Right atrium auricular region (tissue), 2 donors: ENCODE measurements at regions not wholly inside any gene's neighbourhood (a gene's known extent, or its start where the extent isn't known, plus 50 kb on each side); places are given as distances from the start of the nearest gene placed in this dataset.

Source experiments
- DNase-seq: peaks from one replicate; pipeline ENCODE4 v3.0.0-alpha.2; 2019; ENCODE audit warnings: low spot score
- H3K27ac ChIP-seq, 2 donors: fragments of 200-600 bp; sonication (generic); 1 replicate in 1 of 2; 2 replicates in 1 of 2; pipeline ENCODE4 v1.5.1; 2016 to 2019
- H3K27me3 ChIP-seq, 2 donors: fragments of 200-600 bp; sonication (generic); one replicate each; pipeline versions ENCODE4 v1.5.1 to v1.6.0; 2017 to 2019
- H3K36me3 ChIP-seq: fragments of 200-600 bp; sonication (generic); one replicate; pipeline ENCODE4 v1.5.1; 2016
- H3K4me1 ChIP-seq, 2 donors: fragments of 200-600 bp; sonication (generic); one replicate each; pipeline versions ENCODE4 v1.5.1 to v1.6.0; 2017 to 2019
- H3K4me3 ChIP-seq, 2 donors: fragments of 200-600 bp; sonication (generic); 1 replicate in 1 of 2; 2 replicates in 1 of 2; pipeline ENCODE4 v1.5.1; 2017 to 2019; ENCODE audit warnings: mild to moderate bottlenecking in 1 of 2, moderate library complexity in 1 of 2
- H3K9me3 ChIP-seq, 2 donors: fragments of 200-600 bp; sonication (generic); one replicate each; pipeline ENCODE4 v1.5.1; 2019
- CTCF ChIP-seq, 2 donors: fragments of 200-600 bp; sonication (generic); IDR thresholded peaks; one replicate each; pipeline ENCODE4 v1.5.1; 2019; ENCODE audit warnings: antibody characterized with exemption in 2 of 2

GRCh38 chr3:144529566-144529965 is 557.9 kb downstream of the DIPK2A start:
- DNase-seq: no peak
- H3K27ac ChIP-seq: no peak overlapping the region
- TF ChIP-seq CTCF (IDR thresholded peaks at IDR 0.05): no peak
- H3K36me3 ChIP-seq: no peaks in the 10 kb centered on the region
- H3K4me1 ChIP-seq: no peaks in the 10 kb centered on the region
- H3K9me3 ChIP-seq: no peaks in the 10 kb centered on the region
- H3K27me3 ChIP-seq: no peaks in the 10 kb centered on the region
- H3K4me3 ChIP-seq: no peak overlapping the region

- H3K4me3 ChIP-seq: no peak overlapping the region
- H3K4me1 ChIP-seq: no peaks in the 10 kb centered on the region
- H3K9me3 ChIP-seq: peaks cover 0 to 8% of the 10 kb centered on the region in 2 donors
- H3K27me3 ChIP-seq: no peaks in the 10 kb centered on the region
- H3K36me3 ChIP-seq: no peaks in the 10 kb centered on the region
- no peak for DNase-seq
- no peak overlapping the region for H3K27ac ChIP-seq
- no peak for TF ChIP-seq CTCF (IDR thresholded peaks at IDR 0.05)
Measured at GRCh38 chr3:144544871-144545270, 573.2 kb downstream of the DIPK2A start.

GRCh38 chr3:144546539-144546938 is 574.9 kb downstream of the DIPK2A start:
- no peaks in the 10 kb centered on the region for H3K9me3 ChIP-seq
- no peak for TF ChIP-seq CTCF (IDR thresholded peaks at IDR 0.05)

GRCh38 chr3:144548346-144548745 is 576.7 kb downstream of the DIPK2A start:
- Histone ChIP-seq H3K9me3 (no peaks in the 10 kb centered on the region), H3K36me3 (no peaks in the 10 kb centered on the region), H3K4me1 (no peaks in the 10 kb centered on the region), H3K27me3 (no peaks in the 10 kb centered on the region), H3K4me3 (no peak overlapping the region), H3K27ac (no peak overlapping the region)
- TF ChIP-seq CTCF (IDR thresholded peaks at IDR 0.05): no peak
- DNase-seq: no peak

More at GRCh38 chr3:144546539-144546938, 574.9 kb downstream of the DIPK2A start:
- no peak overlapping the region for H3K27ac ChIP-seq
- DNase-seq: no peak
- no peaks in the 10 kb centered on the region for H3K27me3 ChIP-seq
- H3K36me3 ChIP-seq: no peaks in the 10 kb centered on the region
- H3K4me1 ChIP-seq: no peaks in the 10 kb centered on the region
- no peak overlapping the region for H3K4me3 ChIP-seq

- DNase-seq: no peak
- no peaks in the 10 kb centered on the region for H3K27me3 ChIP-seq
- TF ChIP-seq CTCF (IDR thresholded peaks at IDR 0.05): no peak
- H3K4me1 ChIP-seq: no peaks in the 10 kb centered on the region
- no peaks in the 10 kb centered on the region for H3K36me3 ChIP-seq
- no peaks in the 10 kb centered on the region for H3K9me3 ChIP-seq
- H3K27ac ChIP-seq: no peak overlapping the region
- H3K4me3 ChIP-seq: no peak overlapping the region
Measured at GRCh38 chr3:144549166-144549565, 577.5 kb downstream of the DIPK2A start.

- Histone ChIP-seq H3K36me3 (no peaks in the 10 kb centered on the region), H3K27me3 (no peaks in the 10 kb centered on the region), H3K9me3 (no peaks in the 10 kb centered on the region), H3K4me3 (no peak overlapping the region), H3K4me1 (no peaks in the 10 kb centered on the region), H3K27ac (no peak overlapping the region)
- TF ChIP-seq CTCF (IDR thresholded peaks at IDR 0.05): no peak
- DNase-seq: no peak
Measured at GRCh38 chr3:144552346-144553057, 580.9 kb downstream of the DIPK2A start.
